ENCODE measurements at regions not wholly inside any gene's neighbourhood (a gene's known extent, or its start where the extent isn't known, plus 50 kb on each side); places are given as distances from the start of the nearest gene placed in this dataset.
"Not testable (repeated sequence)": the region's sequence is repeated elsewhere in the genome, so short reads cannot be mapped to it uniquely, and the experiment has no call there.

DNA sequence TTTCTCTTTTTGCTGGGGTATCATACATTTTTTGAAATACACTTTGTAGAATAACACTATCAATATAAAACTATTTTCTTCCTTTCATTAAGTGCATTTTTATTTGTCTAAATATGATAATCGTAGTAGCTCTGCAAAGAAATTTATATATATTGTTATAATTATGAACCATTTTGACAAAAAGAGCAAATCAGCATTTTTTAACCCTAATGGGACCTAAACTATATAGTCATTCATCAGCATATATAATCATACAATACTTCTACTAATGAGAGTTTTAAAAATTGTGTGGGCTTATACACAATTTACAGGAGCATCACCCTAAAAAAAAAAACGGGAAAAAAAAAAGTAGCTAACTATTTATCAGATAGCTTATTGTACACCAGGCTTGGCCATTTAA lies 329.7 kb upstream of the TYRP1 start:
- no peak overlapping the region for H3K4me3 Mint-ChIP-seq
- no peak overlapping the region for H3K27ac Mint-ChIP-seq
- H3K27me3 Mint-ChIP-seq: no peaks in the 10 kb centered on the region
- H3K9me3 Mint-ChIP-seq: peaks cover 0 to 3% of the 10 kb centered on the region in 2 donors
- DNase-seq (no peak), ATAC-seq (no peak)
- no peaks in the 10 kb centered on the region for H3K4me1 Mint-ChIP-seq

DNA sequence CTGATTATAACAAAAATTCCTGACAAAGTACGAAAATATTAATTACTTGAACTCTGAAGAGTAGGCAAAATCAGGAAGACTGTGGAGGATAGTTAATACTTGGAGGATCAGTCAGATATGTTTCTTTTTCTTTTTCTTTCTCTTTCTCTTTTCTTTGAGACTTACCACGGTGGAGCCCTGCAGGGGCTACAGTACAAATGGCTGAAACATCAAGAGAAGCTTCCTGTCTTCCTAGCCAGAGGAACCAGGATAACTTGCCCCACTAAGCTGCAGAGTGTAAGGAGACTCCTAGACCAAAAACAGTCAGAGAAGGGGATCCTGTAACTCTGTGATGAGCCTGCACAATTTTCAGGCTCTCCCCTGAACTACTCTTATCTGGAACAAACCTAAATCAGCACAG lies 324.6 kb upstream of the TYRP1 start:
- DNase-seq: no peak
- H3K9me3 Mint-ChIP-seq: no peaks in the 10 kb centered on the region
- no peak for ATAC-seq
- H3K27ac Mint-ChIP-seq: no peak overlapping the region
- no peaks in the 10 kb centered on the region for H3K4me1 Mint-ChIP-seq
- H3K4me3 Mint-ChIP-seq: no peak overlapping the region
- H3K27me3 Mint-ChIP-seq: no peaks in the 10 kb centered on the region

DNA sequence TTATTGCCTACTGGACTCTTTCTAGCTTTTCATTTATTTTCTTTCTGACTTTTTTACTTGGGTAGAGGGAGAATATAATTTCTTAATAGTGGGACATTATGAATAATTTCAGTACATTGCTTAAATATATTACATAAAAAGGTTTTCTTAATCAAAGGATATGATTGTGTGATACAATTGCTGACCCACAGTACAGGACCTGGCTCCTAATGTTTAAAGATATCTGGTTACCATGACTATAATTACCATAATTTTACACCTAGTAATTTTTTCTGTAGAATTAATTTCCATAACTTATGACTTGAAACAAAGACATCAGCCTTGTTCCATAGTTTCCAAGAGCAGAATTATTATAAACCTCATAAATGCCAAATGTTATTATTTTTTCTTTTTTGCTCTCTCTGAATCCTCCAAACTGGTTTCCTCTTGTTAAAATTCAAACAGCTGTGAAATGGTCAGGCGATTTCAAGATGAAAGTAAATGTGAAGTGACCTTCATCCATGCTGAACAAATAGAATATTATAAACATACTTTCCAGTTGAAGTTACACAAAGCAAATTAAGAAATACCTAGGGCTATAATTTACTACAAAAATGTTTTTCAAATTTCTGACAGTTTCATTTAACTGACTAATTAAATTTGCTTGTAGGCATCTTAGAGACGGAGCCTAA lies 301.2 kb upstream of the TYRP1 start:
- no peak for DNase-seq
- Mint-ChIP-seq H3K4me1 (no peaks in the 10 kb centered on the region), H3K27ac (no peak overlapping the region), H3K27me3 (no peaks in the 10 kb centered on the region), H3K9me3 (peaks cover 0 to 15% of the 10 kb centered on the region in 2 donors), H3K4me3 (no peak overlapping the region)
- no peak for ATAC-seq

DNA sequence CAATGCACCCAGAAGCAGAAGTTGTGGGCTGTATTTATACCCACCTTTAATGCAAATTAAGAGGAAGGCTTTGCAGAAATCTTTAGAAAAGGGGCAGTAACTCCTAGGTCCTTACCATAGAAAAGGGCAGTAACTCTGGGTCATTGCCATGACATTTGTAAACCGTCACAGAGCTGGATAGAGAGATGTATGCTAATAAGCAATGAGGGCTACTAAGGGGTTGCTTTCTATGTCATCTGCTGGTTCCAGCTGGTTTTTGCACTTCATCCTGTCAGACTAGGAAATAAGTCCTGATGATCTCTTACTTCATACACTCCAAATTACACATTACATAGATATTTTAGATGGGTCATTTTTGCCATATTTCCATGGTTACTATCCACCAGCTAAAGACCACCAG lies 299.1 kb upstream of the TYRP1 start:
- peaks cover 7 to 23% of the 10 kb centered on the region in 2 donors for H3K9me3 Mint-ChIP-seq
- H3K27ac Mint-ChIP-seq: no peak overlapping the region

DNA sequence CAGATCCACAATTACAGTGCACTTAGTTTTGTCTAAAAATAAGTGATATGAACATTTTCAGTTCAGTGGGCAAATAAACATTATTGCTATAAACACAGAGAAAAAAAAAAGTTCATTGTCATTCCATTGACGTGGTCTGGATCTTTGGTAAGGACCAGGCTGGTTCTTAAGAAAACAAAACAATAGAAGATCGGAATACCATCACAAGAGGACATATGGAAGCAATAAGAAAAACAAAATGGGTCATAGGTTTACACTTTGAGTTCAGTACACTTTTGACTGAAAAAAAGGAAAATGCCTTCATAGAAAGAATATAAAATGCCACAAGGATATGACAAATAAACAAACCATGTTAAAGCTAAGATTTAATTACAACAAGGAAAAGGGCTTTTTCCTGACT lies 289.5 kb upstream of the TYRP1 start:
- no peaks in the 10 kb centered on the region for H3K4me1 Mint-ChIP-seq
- no peak for DNase-seq
- no peak for ATAC-seq
- H3K27me3 Mint-ChIP-seq: no peaks in the 10 kb centered on the region
- H3K4me3 Mint-ChIP-seq: no peak overlapping the region
- peaks cover 0 to 10% of the 10 kb centered on the region in 2 donors for H3K9me3 Mint-ChIP-seq
- no peak overlapping the region for H3K27ac Mint-ChIP-seq

More for the DNA sequence above, 299.1 kb upstream of the TYRP1 start:
- Mint-ChIP-seq H3K27me3 (no peaks in the 10 kb centered on the region), H3K4me3 (no peak overlapping the region), H3K4me1 (no peaks in the 10 kb centered on the region)
- DNase-seq (no peak), ATAC-seq (no peak)

DNA sequence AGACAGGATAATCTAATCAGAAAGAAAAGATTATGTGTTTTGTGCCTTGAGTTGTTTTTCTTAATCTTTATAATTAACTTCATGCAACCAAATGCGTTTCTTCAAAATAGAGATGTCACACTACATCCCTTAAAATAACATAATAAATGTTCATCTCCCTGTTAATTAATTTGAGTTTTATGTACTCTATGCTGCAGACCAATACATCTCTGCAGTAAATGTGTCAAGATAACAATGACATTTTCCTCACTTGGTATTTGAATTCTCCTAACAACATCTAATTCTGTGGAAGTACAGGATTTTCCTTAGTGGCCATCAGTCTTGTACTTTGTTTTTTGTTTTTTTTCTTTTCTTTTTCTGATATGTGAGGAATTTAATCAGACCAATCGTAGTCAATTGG lies 279.2 kb upstream of the TYRP1 start:
- no peak overlapping the region for H3K4me3 Mint-ChIP-seq
- H3K27ac Mint-ChIP-seq: no peak overlapping the region
- no peaks in the 10 kb centered on the region for H3K27me3 Mint-ChIP-seq
- no peaks in the 10 kb centered on the region for H3K4me1 Mint-ChIP-seq
- ATAC-seq (no peak), DNase-seq (no peak)
- peaks cover 28 to 31% of the 10 kb centered on the region in 2 donors for H3K9me3 Mint-ChIP-seq

DNA sequence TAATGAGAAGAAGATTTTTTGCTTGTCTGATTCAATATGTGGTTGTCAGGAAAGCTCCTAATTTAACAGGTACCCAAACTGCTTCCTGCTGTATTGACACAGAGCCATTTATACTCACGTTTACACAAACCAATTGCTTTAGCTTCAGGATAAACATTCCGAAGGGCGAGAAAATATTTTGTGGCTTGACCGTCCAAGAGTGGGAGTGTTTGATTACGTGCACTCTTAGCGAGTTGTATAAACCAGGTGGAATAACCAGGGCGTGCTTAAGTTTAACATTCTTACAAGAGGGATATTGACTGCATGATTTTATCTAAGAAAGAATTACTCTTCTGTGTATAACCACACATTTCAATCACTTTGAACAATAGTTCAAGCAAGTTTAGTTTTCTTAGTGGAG lies 278.7 kb upstream of the TYRP1 start:
- H3K4me1 Mint-ChIP-seq: no peaks in the 10 kb centered on the region
- H3K9me3 Mint-ChIP-seq: peaks cover 31 to 33% of the 10 kb centered on the region in 2 donors
- no peak overlapping the region for H3K4me3 Mint-ChIP-seq
- DNase-seq: no peak
- no peaks in the 10 kb centered on the region for H3K27me3 Mint-ChIP-seq
- no peak overlapping the region for H3K27ac Mint-ChIP-seq
- no peak for ATAC-seq

DNA sequence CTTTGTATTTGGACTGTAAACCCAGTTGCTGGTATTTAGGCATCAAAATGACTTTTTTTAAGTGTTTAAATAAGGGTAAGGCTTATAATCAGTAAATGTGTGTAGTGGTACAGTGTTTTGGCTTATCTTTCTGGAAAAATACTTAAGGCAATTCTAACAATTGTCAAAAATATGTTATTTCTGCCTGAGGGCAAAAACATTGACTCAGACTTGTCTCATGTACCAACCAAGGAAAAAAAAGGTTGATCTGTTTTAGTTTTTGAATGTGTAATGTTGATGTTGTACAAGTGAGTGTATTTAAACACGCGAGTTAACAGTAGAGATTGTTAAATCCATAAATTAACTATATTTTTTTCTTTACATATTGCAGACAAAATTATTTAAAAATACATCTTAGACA lies 277.8 kb upstream of the TYRP1 start:
- Mint-ChIP-seq H3K27me3 (no peaks in the 10 kb centered on the region), H3K4me3 (no peak overlapping the region), H3K27ac (no peak overlapping the region), H3K9me3 (peaks cover 27 to 34% of the 10 kb centered on the region in 2 donors), H3K4me1 (no peaks in the 10 kb centered on the region)
- DNase-seq (no peak), ATAC-seq (no peak)

DNA sequence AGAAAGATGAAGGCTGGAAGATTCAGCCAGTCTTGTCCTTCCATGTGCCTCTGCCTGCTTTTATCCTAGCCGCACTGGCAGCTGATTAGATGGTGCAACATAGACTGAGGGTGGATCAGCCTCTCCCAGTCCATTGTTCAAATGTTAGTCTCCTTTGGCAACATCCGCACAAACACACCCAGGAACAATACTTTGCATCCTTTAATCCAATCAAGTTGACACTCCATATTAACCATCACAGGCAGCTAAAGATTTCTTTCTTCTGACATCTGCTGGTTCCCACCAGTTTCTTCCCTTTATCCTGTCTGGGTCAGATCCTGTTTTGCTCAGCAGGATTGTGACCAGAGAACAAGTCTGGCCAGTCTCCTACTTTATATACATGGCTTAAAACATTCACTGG lies 276.5 kb upstream of the TYRP1 start:
- DNase-seq: no peak
- H3K27ac Mint-ChIP-seq: no peak overlapping the region
- H3K4me3 Mint-ChIP-seq: no peak overlapping the region
- H3K27me3 Mint-ChIP-seq: no peaks in the 10 kb centered on the region
- peaks cover 23 to 32% of the 10 kb centered on the region in 2 donors for H3K9me3 Mint-ChIP-seq
- H3K4me1 Mint-ChIP-seq: no peaks in the 10 kb centered on the region
- ATAC-seq: no peak

DNA sequence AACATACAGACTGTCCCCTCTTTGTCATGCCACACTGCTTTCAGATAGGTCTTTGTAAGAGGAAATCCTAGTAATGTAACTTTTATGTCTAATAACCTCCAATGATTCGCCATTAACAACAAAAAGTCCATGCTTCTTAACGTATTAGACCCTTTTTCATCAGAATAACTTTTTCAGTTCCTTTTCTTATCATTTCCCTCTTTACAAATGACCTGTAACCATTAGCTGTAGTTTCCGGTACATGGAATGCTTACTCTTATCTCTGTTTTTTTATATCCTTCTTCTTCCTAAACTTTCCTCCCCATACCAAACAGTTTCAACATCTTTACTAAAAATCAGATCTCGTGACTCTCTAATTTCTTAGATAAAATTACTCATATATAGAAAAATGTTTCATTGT lies 268.9 kb upstream of the TYRP1 start:
- H3K27me3 Mint-ChIP-seq: no peaks in the 10 kb centered on the region
- DNase-seq: no peak
- no peak for ATAC-seq
- H3K27ac Mint-ChIP-seq: no peak overlapping the region
- no peaks in the 10 kb centered on the region for H3K4me1 Mint-ChIP-seq
- H3K9me3 Mint-ChIP-seq: peaks cover 0 to 4% of the 10 kb centered on the region in 2 donors
- H3K4me3 Mint-ChIP-seq: no peak overlapping the region

DNA sequence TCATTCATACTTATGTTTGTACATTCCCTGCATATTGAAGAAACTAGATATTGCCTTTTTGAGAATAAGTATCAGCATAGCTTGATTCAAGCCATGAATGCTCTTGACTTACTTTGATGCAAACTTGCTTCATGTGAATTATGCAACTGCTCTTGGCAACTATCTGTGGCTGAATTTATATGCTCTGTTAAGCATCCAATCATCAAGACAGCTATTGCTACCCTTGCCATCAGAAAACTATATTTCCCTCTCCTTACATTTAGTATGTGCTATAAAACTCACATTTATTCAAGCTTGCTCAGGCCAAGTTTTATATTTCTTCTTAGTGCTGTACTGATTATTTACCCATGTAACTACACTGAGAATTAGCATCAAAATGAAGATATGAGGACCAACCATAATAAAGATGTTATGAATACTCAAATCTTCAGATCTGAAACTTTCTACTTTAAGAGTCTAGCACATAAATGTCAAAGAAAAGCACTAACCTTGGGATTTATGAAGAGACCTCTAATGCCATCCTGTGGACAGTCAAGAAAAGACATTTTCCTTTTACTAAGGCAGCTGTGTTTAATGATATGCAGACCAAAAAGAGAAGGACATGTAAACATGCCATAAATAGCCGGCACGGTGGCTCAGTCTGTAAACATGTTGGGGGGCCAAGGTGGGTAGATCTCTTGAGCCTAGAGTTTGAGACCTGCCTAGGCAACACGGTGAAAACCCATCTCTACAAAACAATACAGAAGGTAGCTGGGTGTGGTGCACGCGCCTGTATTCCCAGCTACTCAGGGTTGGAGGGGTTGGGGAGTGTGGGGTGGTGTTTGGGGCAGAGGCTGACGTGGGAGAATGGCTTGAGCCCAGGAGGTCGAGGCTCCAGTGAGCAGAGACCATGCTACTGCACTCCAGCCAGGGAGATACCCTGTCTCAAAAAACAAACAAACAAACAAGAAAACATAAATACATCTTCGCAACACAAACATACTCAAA lies 267.0 kb upstream of the TYRP1 start:
- no peak for DNase-seq
- no peak for ATAC-seq
- Mint-ChIP-seq H3K9me3 (peaks cover 0 to 6% of the 10 kb centered on the region in 2 donors), H3K27me3 (no peaks in the 10 kb centered on the region), H3K27ac (no peak overlapping the region), H3K4me1 (no peaks in the 10 kb centered on the region), H3K4me3 (no peak overlapping the region)

DNA sequence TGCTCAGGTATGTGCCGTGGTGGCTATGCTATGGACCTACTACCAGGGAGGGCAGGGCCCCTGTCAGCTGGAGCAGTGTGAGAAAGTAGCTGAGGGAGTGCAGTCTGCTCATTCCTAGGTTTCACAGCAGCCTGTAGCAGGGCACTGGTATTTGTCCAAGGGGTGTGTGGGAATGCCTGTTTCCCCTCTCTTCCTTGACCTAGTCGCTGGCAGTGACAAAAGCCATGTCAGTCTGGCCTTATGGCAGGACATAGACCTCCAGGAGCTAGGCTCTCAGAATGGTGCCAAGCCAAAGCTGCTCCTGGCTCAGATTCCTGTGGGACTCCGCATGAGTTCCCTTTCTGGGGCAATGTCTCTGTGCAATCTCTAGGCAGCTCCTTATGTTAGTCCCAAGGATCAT lies 253.9 kb upstream of the TYRP1 start:
- Mint-ChIP-seq H3K27me3 (no peaks in the 10 kb centered on the region), H3K27ac (no peak overlapping the region), H3K4me1 (no peaks in the 10 kb centered on the region), H3K9me3 (peaks cover 13 to 31% of the 10 kb centered on the region in 2 donors), H3K4me3 (no peak overlapping the region)
- DNase-seq (no peak), ATAC-seq (no peak)

DNA sequence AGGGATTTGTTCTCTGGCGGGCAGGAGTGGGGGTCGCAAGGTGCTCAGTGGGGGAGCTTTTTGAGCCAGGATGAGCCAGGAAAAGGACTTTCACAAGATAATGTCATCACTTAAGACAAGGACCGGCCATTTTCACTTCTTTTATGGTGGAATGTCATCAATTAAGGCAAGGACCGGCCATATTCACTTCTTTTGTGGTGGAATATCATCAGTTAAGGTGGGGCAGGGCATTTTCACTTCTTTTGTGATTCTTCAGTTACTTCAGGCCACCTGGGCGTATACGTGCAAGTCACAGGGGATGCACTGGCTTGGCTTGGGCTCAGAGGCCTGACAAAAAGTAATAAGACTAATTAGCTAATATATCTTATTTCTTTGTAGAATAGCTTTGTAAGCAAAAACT lies 252.1 kb upstream of the TYRP1 start:
- H3K27me3 Mint-ChIP-seq, H3K27ac Mint-ChIP-seq, DNase-seq, H3K4me3 Mint-ChIP-seq, H3K4me1 Mint-ChIP-seq, ATAC-seq: not testable (repeated sequence)
- H3K9me3 Mint-ChIP-seq: peaks cover 13 to 34% of the 10 kb centered on the region in 2 donors

DNA sequence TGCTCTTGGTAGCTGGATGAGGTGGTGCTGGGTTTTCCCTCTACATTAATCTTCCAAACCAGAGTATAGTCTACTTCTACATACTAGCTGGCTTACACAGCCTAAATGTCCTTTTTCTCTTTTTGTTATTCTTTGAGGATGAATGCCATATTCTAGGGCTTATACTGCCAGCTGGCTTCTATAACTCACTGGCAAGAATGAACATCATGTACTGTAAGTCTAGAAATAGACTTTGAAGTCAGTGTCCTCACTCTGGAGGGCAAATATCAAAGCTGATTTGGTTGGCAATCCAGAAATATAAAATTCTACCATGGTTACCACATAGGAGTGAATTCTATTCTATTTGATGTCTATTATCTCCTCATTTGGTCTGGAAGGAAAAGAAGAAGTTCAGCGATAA lies 251.7 kb upstream of the TYRP1 start:
- no peaks in the 10 kb centered on the region for H3K27me3 Mint-ChIP-seq
- H3K9me3 Mint-ChIP-seq: peaks cover 13 to 31% of the 10 kb centered on the region in 2 donors
- H3K4me1 Mint-ChIP-seq: no peaks in the 10 kb centered on the region
- ATAC-seq: no peak
- no peak overlapping the region for H3K4me3 Mint-ChIP-seq
- DNase-seq: no peak
- no peak overlapping the region for H3K27ac Mint-ChIP-seq

DNA sequence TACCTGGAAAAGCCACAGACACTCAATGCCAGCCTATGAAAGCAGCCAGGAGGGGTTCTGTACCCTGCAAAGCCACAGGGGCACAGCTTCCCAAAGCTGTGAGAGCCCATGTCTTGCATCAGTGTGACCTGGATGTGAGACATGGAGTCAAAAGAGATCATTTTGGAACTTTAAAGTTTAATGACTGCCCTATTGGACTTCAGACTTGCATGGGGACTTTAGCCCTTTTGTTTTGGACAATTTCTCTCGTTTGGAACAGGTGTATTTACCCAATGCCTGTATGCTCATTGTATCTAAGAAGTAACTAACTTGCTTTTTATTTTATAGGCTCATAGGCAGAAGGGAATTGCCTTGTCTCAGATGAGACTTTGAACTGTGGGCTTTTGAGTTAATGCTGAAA lies 244.9 kb upstream of the TYRP1 start:
- ATAC-seq (no peak), DNase-seq (no peak)
- Mint-ChIP-seq H3K27me3 (no peaks in the 10 kb centered on the region), H3K9me3 (peaks cover 5 to 14% of the 10 kb centered on the region in 2 donors), H3K27ac (no peak overlapping the region), H3K4me1 (no peaks in the 10 kb centered on the region), H3K4me3 (no peak overlapping the region)

DNA sequence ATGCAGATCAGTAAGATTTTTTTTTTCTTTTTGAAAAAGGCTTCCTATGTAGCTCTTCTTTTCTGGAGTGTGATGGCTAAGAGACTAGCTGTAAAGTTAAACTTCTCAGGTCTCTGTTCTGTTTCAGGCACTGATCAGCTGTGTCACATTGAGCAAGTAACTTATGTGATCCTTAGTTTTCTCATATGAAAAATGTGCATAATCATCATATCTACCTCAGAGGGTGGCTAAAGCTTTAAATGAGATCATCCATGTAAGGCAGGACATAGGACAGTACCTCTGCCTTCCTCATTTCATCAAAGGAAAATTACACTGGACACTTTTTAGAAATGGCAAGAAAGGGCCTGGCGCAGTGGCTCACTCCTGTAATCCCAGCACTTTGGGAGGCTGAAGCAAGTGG lies 235.9 kb upstream of the TYRP1 start:
- Mint-ChIP-seq H3K4me1 (no peaks in the 10 kb centered on the region), H3K4me3 (no peak overlapping the region), H3K27ac (no peak overlapping the region), H3K27me3 (no peaks in the 10 kb centered on the region), H3K9me3 (peaks cover 9 to 18% of the 10 kb centered on the region in 2 donors)
- DNase-seq (no peak), ATAC-seq (no peak)

Measured in stimulated activated naive CD8-positive, alpha-beta T cell treated with anti-CD3 and anti-CD28 coated beads, Interleukin-15, amount 100 ng/mL, for 72 hours (primary cell).